NCI-H748 (cell line): ENCODE measurements at regions not wholly inside any gene's neighbourhood (a gene's known extent, or its start where the extent isn't known, plus 50 kb on each side); places are given as distances from the start of the nearest gene placed in this dataset.

Experiments
- DNase-seq: peaks from one replicate; lab custom pipeline; 2025; ENCODE audit not compliant: unreplicated experiment; lab: John Stamatoyannopoulos, UW

DNA sequence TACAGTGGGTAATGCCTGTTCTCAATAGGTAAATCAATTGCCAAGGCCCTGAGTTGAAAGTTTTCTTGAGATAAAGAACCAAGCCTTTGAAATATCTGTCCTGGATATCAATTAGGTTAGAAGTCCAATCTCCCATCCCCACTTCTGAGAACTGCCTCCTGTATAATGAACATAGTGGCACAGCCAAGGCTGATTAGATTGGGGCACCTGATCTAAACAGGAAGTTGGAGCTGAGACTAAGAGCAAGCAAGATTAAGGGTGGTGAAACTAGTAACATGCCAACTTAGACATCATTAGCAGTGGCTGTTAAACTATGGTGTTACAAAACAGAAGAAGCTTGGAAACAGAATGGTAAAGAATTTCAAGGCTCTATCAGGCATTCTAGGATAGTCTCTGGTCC lies 137.7 kb upstream of the TMEM108 start:
- DNase-seq: no peak

DNA sequence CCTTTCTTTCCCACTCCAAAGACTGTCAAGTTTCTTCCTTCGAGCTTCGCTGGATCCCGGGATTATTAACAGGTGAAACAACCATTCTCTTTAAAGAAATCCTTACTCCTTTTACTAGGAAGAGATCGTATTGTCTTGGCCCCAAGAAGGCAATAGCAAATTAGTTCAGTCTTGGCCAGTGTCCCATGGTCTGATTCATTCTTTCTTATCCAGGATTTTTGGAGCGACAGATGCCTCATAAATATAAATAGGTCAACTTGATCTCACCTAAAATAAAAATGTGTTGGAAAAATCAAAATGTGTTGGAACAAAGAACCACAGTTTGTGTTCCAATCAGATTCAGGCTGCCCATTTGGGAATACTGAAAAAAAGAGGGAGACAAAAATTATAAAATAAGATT lies 140.1 kb upstream of the TMEM108 start:
- DNase-seq: no peak

DNA sequence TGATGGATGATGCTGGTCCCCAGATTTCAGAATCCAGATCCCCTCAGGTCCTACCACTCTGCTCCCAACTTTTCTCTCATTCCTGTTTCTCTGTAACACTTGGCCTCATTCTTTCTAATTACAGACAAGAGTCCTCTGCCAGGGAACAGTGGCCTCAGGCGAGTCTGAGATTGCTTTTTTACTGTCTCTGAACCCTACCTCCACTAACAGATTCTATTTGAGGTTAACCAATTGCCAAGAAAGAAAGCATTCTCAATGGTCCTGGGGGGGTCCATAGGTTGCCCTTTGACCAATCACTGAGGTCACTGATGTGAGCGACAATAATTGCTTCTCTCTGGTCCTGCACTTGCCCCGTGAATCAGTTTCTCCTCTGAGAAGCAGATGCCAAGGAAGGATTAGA lies 145.2 kb upstream of the TMEM108 start:
- no peak for DNase-seq

DNA sequence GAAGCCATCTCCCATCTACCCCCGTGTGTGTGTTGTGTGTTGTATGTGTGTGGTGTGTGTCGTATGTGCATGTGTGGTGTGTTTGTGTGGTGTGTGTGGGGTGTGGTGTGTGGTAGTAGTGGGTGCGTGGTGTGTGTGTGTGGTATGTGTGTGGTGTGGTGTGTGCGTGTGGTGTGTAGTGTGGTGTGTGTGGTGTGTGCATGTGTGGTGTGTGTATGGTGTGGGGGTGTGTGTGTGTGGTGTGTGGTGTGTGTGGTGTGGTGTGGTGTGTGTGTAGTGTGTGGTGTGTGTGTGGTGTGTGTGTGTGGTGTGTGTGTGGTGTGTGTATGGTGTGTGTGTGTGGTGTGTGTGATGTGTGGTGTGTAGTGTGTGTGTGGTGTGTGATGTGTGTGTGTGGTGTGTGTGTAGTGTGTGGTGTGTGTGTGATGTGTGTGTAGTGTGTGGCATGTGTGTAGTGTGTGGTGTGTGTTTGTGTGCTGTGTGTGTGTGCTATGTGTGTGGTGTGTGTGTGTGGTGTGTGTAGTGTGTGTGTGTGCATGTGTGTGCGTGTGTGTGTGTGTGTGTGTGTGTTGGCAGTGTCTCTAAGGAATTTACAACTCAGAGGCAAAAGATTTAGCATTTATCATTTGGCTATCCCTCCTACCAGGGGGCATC lies 156.3 kb upstream of the TMEM108 start:
- DNase-seq: no peak

DNA sequence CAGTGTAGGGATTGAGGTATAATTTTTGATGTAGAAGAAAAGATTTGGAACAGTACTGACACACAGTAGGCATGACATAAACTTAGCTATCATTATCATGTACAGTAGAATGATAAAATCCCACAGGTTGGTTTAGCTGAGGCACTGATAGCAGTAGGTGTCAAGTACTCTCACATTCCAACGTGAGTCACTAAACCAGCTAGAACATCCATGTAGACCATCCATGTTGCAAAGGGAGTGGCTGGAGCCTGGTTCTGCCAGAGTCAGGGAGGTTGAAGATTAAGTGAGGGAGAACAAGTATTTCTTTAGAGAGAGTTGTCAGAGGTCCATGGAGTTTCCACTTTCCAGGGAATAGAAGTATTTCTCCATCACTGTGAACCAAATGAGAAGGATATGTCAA lies 157.2 kb upstream of the TMEM108 start:
- DNase-seq: no peak

DNA sequence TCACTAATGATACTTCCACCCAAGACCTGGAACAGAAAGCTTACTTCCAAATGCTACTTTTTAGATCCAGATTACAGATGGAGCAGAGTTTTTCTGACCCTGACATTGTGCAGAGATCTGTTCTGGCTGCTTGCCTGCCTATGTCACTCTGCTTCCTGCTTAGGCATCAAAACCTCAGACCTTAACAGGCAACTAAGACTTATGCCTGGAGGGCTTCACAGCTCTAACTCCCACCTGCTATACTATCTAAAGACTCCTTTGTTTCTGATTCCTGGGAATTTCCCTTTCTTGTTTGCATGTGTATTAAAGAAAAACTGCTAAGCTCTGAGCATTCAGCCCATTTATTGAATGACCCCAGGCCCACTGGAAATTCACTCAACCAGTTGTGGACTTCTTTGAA lies 157.4 kb upstream of the NPHP3 start:
- DNase-seq: no peak

DNA sequence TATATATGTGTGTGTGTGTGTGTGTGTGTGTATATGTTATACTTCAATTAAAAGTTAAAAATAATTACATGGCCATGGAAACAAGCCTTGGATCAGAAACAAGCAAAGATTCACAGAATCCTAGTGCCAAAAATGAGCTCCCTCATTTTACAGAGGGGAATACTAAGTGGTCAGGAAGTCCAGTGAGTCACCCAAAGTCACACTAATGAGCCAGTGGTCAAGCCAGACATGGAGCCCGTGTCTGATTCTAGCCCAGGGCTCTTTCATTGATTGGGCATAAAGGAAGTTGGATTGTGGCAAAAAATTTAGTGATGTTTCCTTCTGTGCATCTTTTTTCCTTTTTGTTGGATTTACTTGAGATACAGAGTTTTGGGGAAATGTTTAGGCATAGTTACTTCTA lies 152.5 kb upstream of the NPHP3 start:
- DNase-seq: no peak

DNA sequence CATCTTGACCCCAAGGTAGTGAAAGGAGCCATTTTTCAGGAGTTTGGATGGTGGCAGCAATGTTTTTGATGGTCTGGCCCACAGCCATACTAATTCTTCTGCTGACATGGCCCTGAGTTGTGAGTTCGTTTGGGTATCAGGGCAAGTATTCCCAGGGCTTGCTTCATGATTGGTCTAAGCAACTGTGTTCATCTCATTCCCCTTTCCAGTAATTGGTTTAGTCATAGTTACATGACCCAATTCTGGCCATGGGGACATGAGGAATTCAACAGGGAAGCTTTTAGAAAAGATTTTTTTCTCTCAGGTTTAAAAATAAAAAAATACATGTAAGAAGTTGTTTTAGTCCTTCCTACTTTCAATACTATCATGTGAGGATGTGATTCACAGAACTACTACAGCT lies 150.5 kb upstream of the NPHP3 start:
- DNase-seq: no peak

DNA sequence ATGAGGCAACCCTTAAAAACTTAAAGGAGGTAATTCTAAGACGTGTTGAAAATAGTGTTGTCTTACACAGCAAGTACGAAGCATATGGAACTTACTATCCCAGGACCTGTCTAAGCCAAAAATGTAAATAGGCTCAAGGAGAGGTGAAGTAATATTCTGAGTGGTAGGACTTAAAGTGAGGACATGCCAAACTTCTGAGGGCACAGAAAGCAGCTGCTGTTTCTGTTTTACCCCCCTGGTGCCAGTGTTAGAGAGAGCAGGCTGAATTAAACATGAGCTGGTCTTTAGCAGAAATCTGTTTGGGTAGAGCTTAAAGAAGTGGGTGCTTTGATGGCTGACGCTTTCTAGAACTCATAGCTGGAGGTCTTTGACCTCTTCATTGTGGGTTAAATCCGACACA lies 149.7 kb upstream of the NPHP3 start:
- no peak for DNase-seq

DNA sequence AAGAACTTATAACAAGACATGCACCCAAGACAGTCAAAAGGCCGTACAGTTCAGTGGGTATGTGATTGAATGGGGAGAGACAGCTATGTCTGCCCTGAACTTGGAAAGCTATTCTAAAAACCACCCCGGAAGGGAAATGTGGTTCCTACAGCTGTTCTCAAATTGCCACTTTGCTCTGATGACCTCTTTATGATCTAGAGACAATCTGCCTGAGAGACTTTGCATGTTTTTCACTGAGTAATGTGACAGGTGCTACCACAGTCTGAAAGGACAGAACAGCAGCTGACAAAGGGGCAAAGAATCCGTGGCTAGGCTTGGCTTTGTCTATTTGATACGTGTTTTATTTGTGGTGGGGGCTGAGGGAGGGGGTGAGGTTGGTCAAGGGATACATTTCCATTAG lies 148.3 kb upstream of the NPHP3 start:
- DNase-seq: peak; percentile 86

DNA sequence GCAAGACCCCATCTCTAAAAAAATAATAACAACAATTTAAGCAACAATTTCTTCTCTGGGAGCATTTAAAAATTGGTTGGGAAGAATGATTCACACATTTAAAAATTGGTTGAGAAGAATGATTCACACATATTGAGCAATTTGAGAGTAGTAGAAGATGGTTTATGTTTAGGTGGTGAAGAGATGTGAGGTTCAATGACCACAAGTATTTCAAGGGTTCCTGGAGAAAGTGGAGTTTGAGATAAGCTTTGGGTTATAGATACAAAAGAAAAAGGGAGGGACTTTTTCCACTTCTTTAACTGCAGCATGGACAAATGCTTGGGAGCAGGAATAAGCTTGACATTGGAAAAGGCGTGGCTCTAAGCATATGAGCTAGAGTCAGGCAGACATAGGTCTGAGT lies 145.7 kb upstream of the NPHP3 start:
- DNase-seq: no peak

DNA sequence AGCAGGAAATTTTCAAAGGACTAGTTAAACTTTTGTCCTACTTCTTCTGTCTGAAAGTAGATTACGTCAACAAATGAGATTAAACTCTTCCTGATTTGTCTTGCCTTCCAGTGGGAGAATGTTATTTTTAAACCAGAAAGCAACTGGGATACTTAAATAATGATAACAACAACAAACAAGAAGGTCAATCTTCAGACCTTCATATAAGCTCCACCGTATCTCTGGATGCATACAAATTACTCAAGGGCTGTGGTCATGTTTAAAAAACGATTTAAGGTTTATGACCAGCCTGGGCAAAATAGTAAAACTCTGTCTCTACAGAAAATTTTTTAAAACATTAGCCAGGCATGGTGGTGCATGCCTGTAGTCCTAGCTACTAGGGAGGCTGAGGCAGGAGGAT lies 145.3 kb upstream of the NPHP3 start:
- DNase-seq: no peak

DNA sequence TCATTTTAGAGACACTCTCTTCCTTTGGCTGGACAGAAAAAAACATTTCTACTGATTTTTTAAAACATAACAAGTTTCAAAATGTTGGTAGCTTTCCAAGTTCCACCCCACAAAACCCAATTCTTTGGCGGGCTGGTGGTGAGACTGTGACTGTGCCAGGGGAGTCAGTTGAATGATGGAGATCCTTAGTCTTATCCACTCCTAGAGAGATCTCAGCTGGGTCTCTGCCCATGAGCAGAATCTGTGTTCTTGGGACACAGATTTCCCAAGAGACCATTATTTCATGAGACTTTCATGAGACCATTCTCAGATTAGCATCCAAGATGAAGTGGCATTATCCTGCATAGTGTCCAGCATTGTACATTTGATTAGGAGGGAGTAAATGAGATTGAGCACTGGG lies 135.1 kb upstream of the NPHP3 start:
- no peak for DNase-seq

DNA sequence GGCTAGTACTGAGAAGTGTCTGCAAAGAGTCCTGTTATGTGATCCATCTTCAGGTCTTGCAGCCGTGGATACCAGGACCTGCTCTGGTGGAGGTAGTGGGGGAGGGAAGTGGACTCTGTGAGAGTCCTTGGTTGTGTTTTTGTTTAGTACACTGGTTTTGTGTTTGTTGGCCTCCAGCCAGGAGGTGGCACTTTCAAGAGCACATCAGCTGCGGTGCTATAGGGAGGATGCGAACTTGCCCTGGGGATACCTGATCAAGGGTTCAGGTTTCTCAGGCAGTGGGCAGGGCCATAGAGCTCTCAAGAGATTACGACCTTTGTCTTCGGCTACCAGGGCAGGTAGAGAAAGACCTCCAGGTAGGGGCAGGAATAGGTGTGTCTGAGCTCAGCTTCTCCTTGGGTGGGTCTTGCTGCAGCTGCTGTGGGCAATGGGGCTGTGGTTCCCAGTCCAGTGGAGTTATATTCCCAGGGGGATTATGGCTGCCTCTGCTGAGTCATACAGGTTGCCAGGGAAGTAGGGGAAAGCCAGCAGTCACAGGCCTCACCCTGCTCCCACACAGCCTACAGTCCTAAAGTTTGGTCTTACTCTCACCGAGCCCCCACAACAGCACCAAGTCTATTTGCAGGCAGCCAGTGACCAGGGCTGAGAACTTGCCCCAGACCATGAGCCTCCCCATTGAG lies 132.8 kb upstream of the NPHP3 start:
- peak; percentile 42 for DNase-seq

DNA sequence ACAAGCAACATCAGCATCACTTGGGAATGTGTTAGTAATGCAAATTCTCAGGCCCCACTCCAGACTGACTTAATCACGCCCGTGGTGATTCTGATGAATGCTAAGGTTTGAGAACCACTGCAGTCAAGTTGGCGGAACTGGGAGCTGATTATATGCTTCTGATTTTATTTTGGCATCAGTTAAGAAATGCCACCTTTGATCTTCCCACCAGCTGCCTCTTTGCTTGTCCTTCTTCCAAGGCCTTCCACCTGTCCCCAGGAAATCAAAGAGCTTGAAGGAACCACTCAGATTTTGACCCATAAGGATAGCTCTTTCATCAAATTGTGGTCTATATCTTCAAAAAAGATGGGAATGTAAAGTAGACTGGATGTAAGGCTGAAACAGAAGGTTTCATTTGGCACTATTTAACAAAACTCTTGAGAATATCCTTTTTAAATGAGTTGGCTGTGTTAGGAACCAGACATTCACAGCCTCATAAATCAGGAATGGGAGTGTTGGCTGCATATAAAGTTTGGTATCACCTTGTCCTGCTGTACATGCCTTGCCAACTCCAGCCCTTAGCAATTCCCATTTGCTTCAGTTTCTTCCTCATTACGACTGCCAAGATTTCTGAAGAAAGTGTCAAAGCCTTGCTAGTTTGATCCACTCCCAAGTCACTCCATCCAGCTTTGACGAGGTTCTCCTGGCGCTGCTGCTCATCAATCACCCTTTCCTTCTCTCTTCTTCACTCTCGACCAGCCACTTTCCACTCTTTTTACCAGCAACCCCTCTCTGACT lies 125.8 kb upstream of the NPHP3 start:
- no peak for DNase-seq

DNA sequence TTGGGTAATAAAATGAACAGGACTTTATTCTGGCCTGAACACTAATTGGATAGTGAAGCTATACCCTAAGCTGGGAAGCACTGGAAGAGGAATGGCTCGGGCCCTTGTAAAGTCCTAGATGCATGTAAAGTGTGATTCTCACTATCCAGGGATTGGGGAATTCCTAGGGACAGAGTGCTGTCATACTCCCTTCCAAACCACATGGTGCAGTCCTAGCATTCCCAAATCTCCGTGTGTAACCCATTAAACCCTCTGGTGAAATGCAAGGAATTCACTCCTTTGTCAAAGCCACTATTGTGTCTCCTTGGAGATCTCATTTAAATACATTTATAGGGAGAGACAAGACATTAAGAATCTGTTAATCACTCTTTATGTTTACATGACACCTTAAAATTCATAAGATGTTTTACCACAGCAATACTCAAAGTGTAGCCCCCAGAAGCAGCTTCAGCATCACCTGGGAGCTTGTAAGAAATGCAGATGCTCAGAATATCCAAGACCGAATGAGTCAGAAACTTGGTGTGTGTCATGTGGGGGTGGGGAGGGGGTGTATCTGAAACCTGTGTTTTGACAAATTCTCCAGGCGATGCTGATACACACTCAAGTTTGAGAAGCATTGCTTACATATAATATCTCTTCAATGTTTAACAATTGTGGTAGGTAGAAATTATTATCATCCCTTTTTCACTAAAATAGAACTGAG lies 121.8 kb upstream of the NPHP3 start:
- DNase-seq: no peak

DNA sequence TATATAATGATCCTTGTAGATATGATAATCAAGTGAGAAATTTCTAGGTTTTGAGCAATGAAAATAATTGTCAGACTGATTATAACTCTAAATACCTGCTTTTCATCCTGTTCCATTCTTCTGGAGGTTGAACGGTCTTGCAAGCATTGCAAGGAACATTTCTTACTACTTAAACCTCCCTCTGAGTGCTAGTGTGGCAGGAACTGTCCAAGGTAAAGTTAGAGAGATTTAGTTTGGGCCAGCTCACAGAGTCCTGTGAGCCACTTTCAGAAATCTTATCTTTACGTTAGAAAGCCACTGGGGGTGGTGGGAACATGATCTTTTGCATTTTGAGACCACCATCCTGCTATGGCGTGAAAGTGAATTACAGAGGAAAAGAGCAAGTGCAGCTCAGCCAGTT lies 121.1 kb upstream of the NPHP3 start:
- no peak for DNase-seq

DNA sequence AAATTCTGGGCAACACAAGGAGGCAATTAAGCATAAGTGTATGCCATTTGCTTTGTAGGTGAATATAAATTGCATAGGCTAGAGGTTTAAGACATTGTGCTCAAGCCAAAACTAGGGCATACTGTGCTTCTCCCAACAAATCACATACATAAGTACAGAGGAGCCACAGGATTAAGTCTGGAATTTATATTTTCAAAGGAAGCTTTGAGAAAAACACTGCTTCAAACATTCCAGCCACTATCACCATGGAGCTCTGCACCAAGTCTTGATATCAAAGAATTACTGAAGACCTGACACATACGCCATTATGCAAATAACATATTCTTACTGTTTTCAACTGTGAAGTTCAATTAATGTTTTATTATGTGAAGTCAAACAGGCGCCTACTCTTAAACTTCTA lies 119.4 kb upstream of the NPHP3 start:
- DNase-seq: no peak

DNA sequence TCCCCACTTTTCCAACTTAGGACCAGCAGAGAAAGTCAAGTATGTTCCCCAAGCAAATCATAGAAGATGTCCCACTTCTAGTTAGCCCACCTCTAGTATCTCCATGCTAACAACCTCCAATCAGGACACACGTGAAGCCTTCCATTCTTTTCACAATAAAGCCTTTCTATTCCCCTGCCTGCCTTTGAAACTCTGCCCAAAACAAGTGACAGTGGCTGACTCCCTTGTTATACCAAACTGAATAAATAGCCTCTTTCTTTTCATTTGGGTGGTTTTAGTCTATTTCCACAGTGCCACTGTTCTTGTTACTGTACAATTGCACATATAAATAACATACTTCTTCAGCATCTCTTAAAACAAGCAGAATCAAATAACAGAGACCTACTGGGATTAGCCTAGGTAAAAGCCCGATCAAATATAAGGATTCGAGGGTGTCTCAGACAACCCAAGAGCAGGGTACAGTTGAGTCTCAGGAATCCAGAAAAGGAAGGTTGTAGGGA lies 118.0 kb upstream of the NPHP3 start:
- no peak for DNase-seq

DNA sequence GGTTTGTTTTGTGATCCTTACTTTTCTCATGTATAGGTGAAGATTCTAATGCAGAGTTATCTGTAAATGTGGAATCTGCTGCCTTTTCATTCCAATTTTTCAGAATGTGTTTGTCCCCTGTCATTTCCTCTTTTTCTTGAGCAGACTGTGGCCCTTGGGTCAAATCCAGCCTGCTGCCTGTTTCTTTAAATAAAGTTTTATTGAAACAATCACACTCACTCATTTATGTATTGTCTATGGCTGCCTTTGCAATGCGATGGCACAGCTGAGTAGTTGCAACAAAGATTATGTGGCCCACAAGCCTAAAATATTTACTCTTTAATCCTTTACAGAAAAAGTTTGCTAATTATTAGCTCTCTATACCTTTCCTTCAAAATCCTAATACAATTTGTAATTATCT lies 116.3 kb upstream of the NPHP3 start:
- DNase-seq: no peak

DNA sequence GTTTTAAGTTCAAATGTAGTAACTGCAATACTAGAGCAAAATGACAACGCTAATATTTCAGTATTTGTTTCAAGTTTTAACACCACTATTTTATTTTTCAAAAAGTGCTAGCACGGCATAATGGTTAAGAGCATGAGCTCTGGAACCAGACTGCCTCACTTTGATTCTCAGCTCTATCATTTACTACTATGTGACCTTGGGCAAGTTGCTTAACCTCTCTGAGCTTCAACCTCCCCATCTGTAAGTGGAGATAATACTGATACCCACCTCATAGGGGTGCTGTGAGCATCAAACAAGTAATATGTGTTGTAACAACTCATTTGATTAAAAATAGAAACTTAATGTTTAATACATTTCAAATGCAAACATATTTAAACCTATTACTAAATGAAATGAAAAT lies 115.4 kb upstream of the NPHP3 start:
- no peak for DNase-seq

DNA sequence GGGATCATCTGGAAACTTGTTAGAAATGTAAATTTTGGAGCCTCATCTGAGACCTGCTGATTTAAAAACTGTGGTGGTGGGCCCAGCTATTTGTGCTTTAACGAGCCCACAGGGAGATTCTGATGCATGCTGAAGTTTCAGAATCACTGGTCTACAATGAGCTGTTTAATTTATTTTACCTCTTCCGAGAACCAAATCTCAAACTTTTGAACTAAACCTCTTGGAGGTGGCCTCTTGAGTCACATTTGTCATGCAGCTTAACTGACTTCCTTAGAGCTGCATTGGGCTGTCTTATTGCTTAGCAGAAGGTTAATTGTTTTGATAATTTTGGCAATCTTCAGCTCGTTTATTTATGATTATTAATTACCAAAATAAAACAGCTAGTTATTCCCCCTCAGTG lies 112.1 kb upstream of the NPHP3 start:
- DNase-seq: no peak
